Choroid plexus epithelial cell (primary cell): ENCODE measurements at regions not wholly inside any gene's neighbourhood (a gene's known extent, or its start where the extent isn't known, plus 50 kb on each side); places are given as distances from the start of the nearest gene placed in this dataset.
"Not testable (repeated sequence)": the region's sequence is repeated elsewhere in the genome, so short reads cannot be mapped to it uniquely, and the experiment has no call there.

Source experiments
- DNase-seq: peaks from one replicate; pipeline ENCODE4 v3.0.0-alpha.2; 2010; ENCODE audit warnings: low read depth
- H3K4me3 ChIP-seq: 2 replicates; pipeline ENCODE4 v1.5.1; 2011; ENCODE audit warnings: low read depth, mild to moderate bottlenecking, control low read depth, low read length, moderate library complexity
- CTCF ChIP-seq: conservative IDR thresholded peaks from 2 replicates; pipeline ENCODE4 v1.5.1; 2011; ENCODE audit warnings: low read depth, mild to moderate bottlenecking, control low read depth, inconsistent platforms, low read length, moderate library complexity

GRCh38 chr14:48274826-48275225, 599.4 kb upstream of the MDGA2 start:
- no peak for TF ChIP-seq CTCF
- no peak overlapping the region for H3K4me3 ChIP-seq
- no peak for DNase-seq

GRCh38 chr14:48267926-48268325, 592.5 kb upstream of the MDGA2 start:
- DNase-seq, H3K4me3 ChIP-seq: not testable (repeated sequence)

GRCh38 chr14:48266201-48266600, 590.8 kb upstream of the MDGA2 start:
- H3K4me3 ChIP-seq, DNase-seq: not testable (repeated sequence)

GRCh38 chr14:48261436-48261835, 586.0 kb upstream of the MDGA2 start:
- no peak overlapping the region for H3K4me3 ChIP-seq
- no peak for DNase-seq
- no peak for TF ChIP-seq CTCF

- not testable (repeated sequence) for DNase-seq
Observed at GRCh38 chr14:48260394-48261295, 585.2 kb upstream of the MDGA2 start.

GRCh38 chr14:48259876-48260275, 584.5 kb upstream of the MDGA2 start:
- not testable (repeated sequence) for DNase-seq, H3K4me3 ChIP-seq

More at GRCh38 chr14:48260394-48261295, 585.2 kb upstream of the MDGA2 start:
- not testable (repeated sequence) for H3K4me3 ChIP-seq

- not testable (repeated sequence) for H3K4me3 ChIP-seq, DNase-seq
Observed at GRCh38 chr14:48259232-48259631, 583.8 kb upstream of the MDGA2 start.

GRCh38 chr14:48258703-48259102, 583.3 kb upstream of the MDGA2 start:
- DNase-seq, H3K4me3 ChIP-seq: not testable (repeated sequence)

- H3K4me3 ChIP-seq, result no peak overlapping the region
- DNase-seq, result no peak
- no peak for TF ChIP-seq CTCF
Observed at GRCh38 chr14:48253020-48253419, 577.6 kb upstream of the MDGA2 start.

GRCh38 chr14:48251290-48251689, 575.9 kb upstream of the MDGA2 start:
- TF ChIP-seq CTCF, result no peak
- no peak for DNase-seq
- no peak overlapping the region for H3K4me3 ChIP-seq
